ENCODE measurements at regions not wholly inside any gene's neighbourhood (a gene's known extent, or its start where the extent isn't known, plus 50 kb on each side); places are given as distances from the start of the nearest gene placed in this dataset.
A peak's percentile ranks its signal among the peaks of the same experiment; 100 is the strongest.

DNA sequence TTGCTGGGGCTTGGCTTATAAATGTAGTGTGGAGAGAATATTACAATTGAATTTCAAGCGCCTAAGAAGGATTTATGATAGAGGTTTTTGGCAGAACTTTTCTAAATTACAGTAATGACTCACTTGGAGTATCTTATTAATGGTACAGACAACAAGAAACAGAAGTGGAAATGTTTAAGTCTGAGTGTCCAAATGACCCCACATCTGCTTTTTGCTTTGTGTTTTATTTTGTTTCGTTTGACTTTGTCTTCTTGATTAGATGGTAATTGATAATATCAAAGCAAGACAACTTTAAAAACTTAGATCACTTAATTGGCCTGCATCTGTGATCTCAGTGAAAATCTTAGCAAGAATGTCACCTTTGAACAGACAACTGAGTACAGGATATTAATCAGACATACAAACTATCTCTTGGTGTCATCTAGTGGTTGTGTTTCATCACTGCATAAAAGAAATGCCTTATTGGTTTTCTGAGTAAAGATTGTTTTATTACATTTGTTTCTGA lies 577.4 kb downstream of the ISL1 start:
- Mint-ChIP-seq H3K27me3 (ENCODE audit: low read depth) (no peaks in the 10 kb centered on the region), H3K27ac (ENCODE audit: unreplicated experiment) (no peak overlapping the region), H3K9me3 (no peaks in the 10 kb centered on the region), H3K4me3 (no peak overlapping the region), H3K36me3 (ENCODE audit: low read depth) (no peaks in the 10 kb centered on the region), H3K4me1 (no peaks in the 10 kb centered on the region)
- TF ChIP-seq, protein P1, sequence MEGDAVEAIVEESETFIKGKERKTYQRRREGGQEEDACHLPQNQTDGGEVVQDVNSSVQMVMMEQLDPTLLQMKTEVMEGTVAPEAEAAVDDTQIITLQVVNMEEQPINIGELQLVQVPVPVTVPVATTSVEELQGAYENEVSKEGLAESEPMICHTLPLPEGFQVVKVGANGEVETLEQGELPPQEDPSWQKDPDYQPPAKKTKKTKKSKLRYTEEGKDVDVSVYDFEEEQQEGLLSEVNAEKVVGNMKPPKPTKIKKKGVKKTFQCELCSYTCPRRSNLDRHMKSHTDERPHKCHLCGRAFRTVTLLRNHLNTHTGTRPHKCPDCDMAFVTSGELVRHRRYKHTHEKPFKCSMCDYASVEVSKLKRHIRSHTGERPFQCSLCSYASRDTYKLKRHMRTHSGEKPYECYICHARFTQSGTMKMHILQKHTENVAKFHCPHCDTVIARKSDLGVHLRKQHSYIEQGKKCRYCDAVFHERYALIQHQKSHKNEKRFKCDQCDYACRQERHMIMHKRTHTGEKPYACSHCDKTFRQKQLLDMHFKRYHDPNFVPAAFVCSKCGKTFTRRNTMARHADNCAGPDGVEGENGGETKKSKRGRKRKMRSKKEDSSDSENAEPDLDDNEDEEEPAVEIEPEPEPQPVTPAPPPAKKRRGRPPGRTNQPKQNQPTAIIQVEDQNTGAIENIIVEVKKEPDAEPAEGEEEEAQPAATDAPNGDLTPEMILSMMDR (conservative IDR thresholded peaks at IDR 0.05), result peak; percentile 68
- DNase-seq (ENCODE audit: low read depth, low spot score), result no peak

DNA sequence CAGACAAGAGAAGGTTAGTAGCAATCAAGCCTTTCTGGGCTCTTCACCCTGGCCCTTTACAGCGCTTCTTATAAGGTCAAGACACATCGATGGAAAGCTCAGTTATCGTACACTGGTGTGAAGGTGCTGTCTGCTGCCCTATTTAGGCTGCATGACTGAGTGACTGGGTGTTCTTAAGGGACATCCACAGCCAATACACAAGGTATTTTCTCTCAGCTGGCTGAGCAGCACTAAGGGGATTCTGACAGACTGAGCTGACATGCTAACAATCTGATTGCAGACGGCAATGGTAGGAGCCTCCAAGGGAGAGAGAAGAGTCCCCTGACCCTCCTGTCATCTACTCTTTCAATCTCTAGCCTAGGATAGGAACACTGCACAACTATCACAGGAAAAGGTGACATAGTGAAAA lies 577.9 kb downstream of the ISL1 start:
- no peaks in the 10 kb centered on the region for H3K9me3 Mint-ChIP-seq
- no peak for DNase-seq (ENCODE audit: low read depth, low spot score)
- no peaks in the 10 kb centered on the region for H3K27me3 Mint-ChIP-seq (ENCODE audit: low read depth)
- TF ChIP-seq, protein P1 (conservative IDR thresholded peaks at IDR 0.05), result no peak
- no peak overlapping the region for H3K4me3 Mint-ChIP-seq
- no peaks in the 10 kb centered on the region for H3K36me3 Mint-ChIP-seq (ENCODE audit: low read depth)
- H3K27ac Mint-ChIP-seq (ENCODE audit: unreplicated experiment), result no peak overlapping the region
- no peaks in the 10 kb centered on the region for H3K4me1 Mint-ChIP-seq

GRCh38 chr5:51968756-51969155 lies 585.5 kb downstream of the ISL1 start:
- no peak overlapping the region for H3K27ac Mint-ChIP-seq (ENCODE audit: unreplicated experiment)
- H3K9me3 Mint-ChIP-seq, result no peaks in the 10 kb centered on the region
- H3K36me3 Mint-ChIP-seq (ENCODE audit: low read depth), result no peaks in the 10 kb centered on the region
- H3K4me3 Mint-ChIP-seq, result no peak overlapping the region
- no peak for DNase-seq (ENCODE audit: low read depth, low spot score)
- no peaks in the 10 kb centered on the region for H3K4me1 Mint-ChIP-seq
- TF ChIP-seq, protein P1 (conservative IDR thresholded peaks at IDR 0.05), result no peak
- no peaks in the 10 kb centered on the region for H3K27me3 Mint-ChIP-seq (ENCODE audit: low read depth)

GRCh38 chr5:51974834-51975233 lies 591.6 kb downstream of the ISL1 start:
- H3K4me1 Mint-ChIP-seq, result no peaks in the 10 kb centered on the region
- no peak overlapping the region for H3K4me3 Mint-ChIP-seq
- TF ChIP-seq, protein P1 (conservative IDR thresholded peaks at IDR 0.05), result no peak
- H3K9me3 Mint-ChIP-seq, result no peaks in the 10 kb centered on the region
- H3K36me3 Mint-ChIP-seq (ENCODE audit: low read depth), result no peaks in the 10 kb centered on the region
- H3K27me3 Mint-ChIP-seq (ENCODE audit: low read depth), result peaks cover 19% of the 10 kb centered on the region
- H3K27ac Mint-ChIP-seq (ENCODE audit: unreplicated experiment), result no peak overlapping the region
- DNase-seq (ENCODE audit: low read depth, low spot score), result no peak

- Mint-ChIP-seq H3K4me1 (no peaks in the 10 kb centered on the region), H3K4me3 (no peak overlapping the region), H3K36me3 (ENCODE audit: low read depth) (no peaks in the 10 kb centered on the region), H3K27ac (ENCODE audit: unreplicated experiment) (no peak overlapping the region), H3K27me3 (ENCODE audit: low read depth) (peaks cover 29% of the 10 kb centered on the region), H3K9me3 (no peaks in the 10 kb centered on the region)
- DNase-seq (ENCODE audit: low read depth, low spot score), result no peak
- TF ChIP-seq, protein P1 (conservative IDR thresholded peaks at IDR 0.05), result no peak
These were observed 593.8 kb downstream of the ISL1 start for GRCh38 chr5:51977014-51977413.

- H3K4me3 Mint-ChIP-seq, result no peak overlapping the region
- no peaks in the 10 kb centered on the region for H3K9me3 Mint-ChIP-seq
- H3K27me3 Mint-ChIP-seq (ENCODE audit: low read depth), result peaks cover 52% of the 10 kb centered on the region
- DNase-seq (ENCODE audit: low read depth, low spot score), result no peak
- H3K27ac Mint-ChIP-seq (ENCODE audit: unreplicated experiment), result no peak overlapping the region
- peaks cover 4% of the 10 kb centered on the region for H3K4me1 Mint-ChIP-seq
- no peaks in the 10 kb centered on the region for H3K36me3 Mint-ChIP-seq (ENCODE audit: low read depth)
- TF ChIP-seq, protein P1 (conservative IDR thresholded peaks at IDR 0.05), result no peak
These were observed 599.9 kb downstream of the ISL1 start for GRCh38 chr5:51983161-51983560.

Data from neural crest cell (in vitro differentiated cells).